ENCODE measurements at regions not wholly inside any gene's neighbourhood (a gene's known extent, or its start where the extent isn't known, plus 50 kb on each side); places are given as distances from the start of the nearest gene placed in this dataset.

DNA sequence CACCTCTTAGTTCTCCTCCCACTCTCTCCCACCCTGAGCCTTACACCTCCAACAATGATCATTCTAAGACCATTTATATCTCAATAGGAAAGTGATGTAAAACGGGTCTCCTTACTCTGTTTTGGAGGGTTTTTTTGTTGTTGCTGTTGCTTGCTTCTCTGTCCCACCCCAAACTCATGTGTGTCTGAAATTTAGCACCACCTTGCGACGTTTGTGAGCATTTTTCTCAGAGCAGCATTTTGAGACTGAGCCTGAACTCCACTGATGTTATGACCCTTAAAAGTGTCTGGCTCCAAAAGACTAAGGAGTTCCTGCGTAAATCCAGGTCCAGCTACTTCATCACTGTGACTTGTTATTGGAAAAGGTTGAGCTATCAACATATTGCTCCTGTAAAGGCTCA is 155.0 kb downstream of the DAD1 start:
- Histone ChIP-seq H3K36me3 (ENCODE audit: control insufficient read depth, low read depth, low read length) (no peaks in the 10 kb centered on the region), H3K9ac (ENCODE audit: low read length) (no peak overlapping the region), H3K4me1 (ENCODE audit: control insufficient read depth, low read depth, low read length) (no peaks in the 10 kb centered on the region), H3K27me3 (ENCODE audit: control insufficient read depth, insufficient read depth, low read length) (no peaks in the 10 kb centered on the region), H3K4me3 (ENCODE audit: low read length) (no peak overlapping the region), H3K9me3 (ENCODE audit: control insufficient read depth, low read depth, low read length) (no peaks in the 10 kb centered on the region), H3K27ac (ENCODE audit: low read length) (no peak overlapping the region)

GRCh38 chr14:22433069-22433468 is 156.0 kb downstream of the DAD1 start:
- H3K27ac ChIP-seq (ENCODE audit: low read length) = no peak overlapping the region
- no peaks in the 10 kb centered on the region for H3K36me3 ChIP-seq (ENCODE audit: control insufficient read depth, low read depth, low read length)
- H3K9me3 ChIP-seq (ENCODE audit: control insufficient read depth, low read depth, low read length) = no peaks in the 10 kb centered on the region
- no peak overlapping the region for H3K9ac ChIP-seq (ENCODE audit: low read length)
- H3K4me1 ChIP-seq (ENCODE audit: control insufficient read depth, low read depth, low read length) = no peaks in the 10 kb centered on the region
- H3K4me3 ChIP-seq (ENCODE audit: low read length) = no peak overlapping the region
- H3K27me3 ChIP-seq (ENCODE audit: control insufficient read depth, insufficient read depth, low read length) = no peaks in the 10 kb centered on the region

DNA sequence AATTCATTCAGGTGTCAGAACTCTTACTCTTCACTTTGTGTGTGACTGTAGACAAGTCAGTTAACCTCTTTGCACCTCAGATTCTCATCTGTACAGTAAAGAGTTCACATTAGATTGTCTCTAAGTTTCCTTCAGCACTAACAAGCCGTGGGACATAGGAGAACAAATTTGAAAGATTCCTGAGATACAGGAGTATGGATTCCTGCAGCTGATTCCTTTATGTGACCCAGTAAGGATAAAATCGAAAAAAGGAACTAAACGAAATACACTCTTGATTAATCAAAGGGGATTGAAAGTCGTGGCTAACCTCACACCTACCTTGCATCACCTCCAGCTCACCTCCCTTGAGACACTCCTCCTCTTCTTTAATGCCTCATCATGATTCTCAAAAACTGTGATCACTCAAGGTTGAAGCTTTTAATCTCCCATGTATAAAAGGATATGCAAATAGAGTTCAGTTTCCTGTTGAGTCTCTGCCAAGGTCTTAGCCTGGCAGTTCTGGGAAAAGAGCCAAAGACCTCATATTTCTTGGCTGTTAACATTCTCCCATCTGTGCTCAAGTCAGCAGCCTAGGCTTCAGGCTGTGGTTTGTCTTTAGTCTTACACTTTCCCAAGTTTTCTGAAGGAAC is 156.6 kb downstream of the DAD1 start:
- no peak overlapping the region for H3K4me3 ChIP-seq (ENCODE audit: low read length)
- no peaks in the 10 kb centered on the region for H3K36me3 ChIP-seq (ENCODE audit: control insufficient read depth, low read depth, low read length)
- no peaks in the 10 kb centered on the region for H3K9me3 ChIP-seq (ENCODE audit: control insufficient read depth, low read depth, low read length)
- no peak overlapping the region for H3K27ac ChIP-seq (ENCODE audit: low read length)
- no peak overlapping the region for H3K9ac ChIP-seq (ENCODE audit: low read length)
- H3K27me3 ChIP-seq (ENCODE audit: control insufficient read depth, insufficient read depth, low read length) = no peaks in the 10 kb centered on the region
- no peaks in the 10 kb centered on the region for H3K4me1 ChIP-seq (ENCODE audit: control insufficient read depth, low read depth, low read length)

- Histone ChIP-seq H3K36me3 (ENCODE audit: control insufficient read depth, low read depth, low read length) (no peaks in the 10 kb centered on the region), H3K27ac (ENCODE audit: low read length) (no peak overlapping the region), H3K4me1 (ENCODE audit: control insufficient read depth, low read depth, low read length) (no peaks in the 10 kb centered on the region), H3K9ac (ENCODE audit: low read length) (no peak overlapping the region), H3K9me3 (ENCODE audit: control insufficient read depth, low read depth, low read length) (no peaks in the 10 kb centered on the region), H3K4me3 (ENCODE audit: low read length) (no peak overlapping the region), H3K27me3 (ENCODE audit: control insufficient read depth, insufficient read depth, low read length) (no peaks in the 10 kb centered on the region)
Measured at GRCh38 chr14:22429546-22430294, 159.3 kb downstream of the DAD1 start.

DNA sequence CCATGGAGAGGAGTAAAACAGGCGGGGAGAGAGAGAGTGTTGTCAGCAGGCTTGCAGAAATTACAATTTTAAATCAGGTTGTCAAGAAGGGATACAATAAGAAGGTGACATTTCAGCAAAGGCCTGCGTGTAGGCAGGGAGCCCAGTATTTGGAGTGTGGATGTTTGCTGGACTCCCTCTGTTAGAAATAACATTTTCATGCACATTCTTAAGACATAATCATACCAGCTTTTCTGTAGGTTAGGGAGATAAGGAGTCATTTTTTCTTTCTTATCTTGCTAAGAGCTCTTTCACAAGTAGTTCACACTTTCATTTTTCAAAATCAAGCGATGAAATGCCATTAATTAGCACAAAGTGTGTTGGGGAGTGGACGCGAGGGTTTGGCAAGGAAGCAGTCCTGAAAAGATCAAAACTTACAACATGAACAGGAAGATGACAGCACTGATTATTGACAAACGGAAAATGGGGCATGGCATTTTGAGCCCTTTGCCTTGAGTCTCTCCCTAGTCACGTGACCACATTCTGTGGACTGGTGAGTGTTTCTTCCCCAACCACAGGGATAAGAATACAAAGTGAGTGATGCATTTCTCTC is 160.2 kb downstream of the DAD1 start:
- H3K4me3 ChIP-seq (ENCODE audit: low read length) = no peak overlapping the region
- H3K27ac ChIP-seq (ENCODE audit: low read length) = no peak overlapping the region
- no peaks in the 10 kb centered on the region for H3K9me3 ChIP-seq (ENCODE audit: control insufficient read depth, low read depth, low read length)
- no peak overlapping the region for H3K9ac ChIP-seq (ENCODE audit: low read length)
- no peaks in the 10 kb centered on the region for H3K27me3 ChIP-seq (ENCODE audit: control insufficient read depth, insufficient read depth, low read length)
- H3K36me3 ChIP-seq (ENCODE audit: control insufficient read depth, low read depth, low read length) = no peaks in the 10 kb centered on the region
- no peaks in the 10 kb centered on the region for H3K4me1 ChIP-seq (ENCODE audit: control insufficient read depth, low read depth, low read length)

DNA sequence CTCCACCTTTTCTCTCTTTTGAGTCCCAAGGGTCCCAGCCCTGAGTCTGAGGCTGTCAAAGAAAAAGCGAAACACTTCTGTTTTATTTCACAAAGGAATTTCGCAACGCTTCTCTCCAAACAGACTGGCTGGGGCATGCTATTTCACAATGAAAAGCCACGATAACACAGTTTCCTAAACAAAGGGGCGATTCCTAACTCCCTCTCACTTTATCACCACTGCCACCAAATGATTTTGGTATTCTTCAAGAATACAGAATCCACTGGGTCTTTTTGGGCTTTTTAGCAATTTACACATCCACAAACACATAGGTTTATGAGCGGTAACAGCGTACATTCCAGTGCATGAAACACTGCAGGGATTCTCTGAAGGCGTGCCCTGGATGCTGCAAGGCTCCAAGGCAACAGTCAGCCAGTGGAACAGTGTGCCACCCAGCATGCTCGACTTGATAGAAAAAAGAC is 161.2 kb downstream of the DAD1 start:
- Histone ChIP-seq H3K9ac (ENCODE audit: low read length) (no peak overlapping the region), H3K4me3 (ENCODE audit: low read length) (no peak overlapping the region), H3K9me3 (ENCODE audit: control insufficient read depth, low read depth, low read length) (no peaks in the 10 kb centered on the region), H3K27ac (ENCODE audit: low read length) (no peak overlapping the region), H3K27me3 (ENCODE audit: control insufficient read depth, insufficient read depth, low read length) (no peaks in the 10 kb centered on the region), H3K4me1 (ENCODE audit: control insufficient read depth, low read depth, low read length) (no peaks in the 10 kb centered on the region), H3K36me3 (ENCODE audit: control insufficient read depth, low read depth, low read length) (no peaks in the 10 kb centered on the region)

GRCh38 chr14:22426711-22427110 is 162.3 kb downstream of the DAD1 start:
- no peak overlapping the region for H3K4me3 ChIP-seq (ENCODE audit: low read length)
- H3K27ac ChIP-seq (ENCODE audit: low read length) = no peak overlapping the region
- no peak overlapping the region for H3K9ac ChIP-seq (ENCODE audit: low read length)
- no peaks in the 10 kb centered on the region for H3K27me3 ChIP-seq (ENCODE audit: control insufficient read depth, insufficient read depth, low read length)
- no peaks in the 10 kb centered on the region for H3K4me1 ChIP-seq (ENCODE audit: control insufficient read depth, low read depth, low read length)
- no peaks in the 10 kb centered on the region for H3K9me3 ChIP-seq (ENCODE audit: control insufficient read depth, low read depth, low read length)
- no peaks in the 10 kb centered on the region for H3K36me3 ChIP-seq (ENCODE audit: control insufficient read depth, low read depth, low read length)

DNA sequence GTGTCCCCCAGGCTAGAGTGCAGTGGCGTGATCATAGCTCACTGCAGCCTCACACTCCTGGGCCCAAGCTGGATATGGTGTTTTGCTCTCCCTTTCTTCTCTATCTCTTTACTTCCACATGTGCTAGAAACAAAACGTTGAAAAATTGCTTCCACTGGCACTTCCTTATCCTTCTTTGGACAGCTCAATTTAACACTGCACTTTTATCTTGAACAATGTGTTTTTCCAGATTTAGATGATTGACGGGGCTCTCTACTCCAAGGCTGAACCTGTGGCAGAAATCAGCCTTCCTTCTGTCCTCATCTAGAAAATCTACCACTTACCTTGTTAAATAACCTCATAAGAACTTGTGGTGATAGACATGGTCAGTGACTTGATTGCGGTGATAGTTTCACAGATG is 165.1 kb downstream of the DAD1 start:
- Histone ChIP-seq H3K27ac (ENCODE audit: low read length) (no peak overlapping the region), H3K4me3 (ENCODE audit: low read length) (no peak overlapping the region), H3K36me3 (ENCODE audit: control insufficient read depth, low read depth, low read length) (no peaks in the 10 kb centered on the region), H3K9me3 (ENCODE audit: control insufficient read depth, low read depth, low read length) (no peaks in the 10 kb centered on the region), H3K9ac (ENCODE audit: low read length) (no peak overlapping the region), H3K4me1 (ENCODE audit: control insufficient read depth, low read depth, low read length) (peaks cover 4% of the 10 kb centered on the region), H3K27me3 (ENCODE audit: control insufficient read depth, insufficient read depth, low read length) (no peaks in the 10 kb centered on the region)

- Histone ChIP-seq H3K27ac (ENCODE audit: low read length) (no peak overlapping the region), H3K9me3 (ENCODE audit: control insufficient read depth, low read depth, low read length) (no peaks in the 10 kb centered on the region), H3K4me1 (ENCODE audit: control insufficient read depth, low read depth, low read length) (peaks cover 4% of the 10 kb centered on the region), H3K9ac (ENCODE audit: low read length) (no peak overlapping the region), H3K36me3 (ENCODE audit: control insufficient read depth, low read depth, low read length) (no peaks in the 10 kb centered on the region), H3K27me3 (ENCODE audit: control insufficient read depth, insufficient read depth, low read length) (no peaks in the 10 kb centered on the region), H3K4me3 (ENCODE audit: low read length) (no peak overlapping the region)
Measured at GRCh38 chr14:22422238-22422637, 166.8 kb downstream of the DAD1 start.

- Histone ChIP-seq H3K36me3 (ENCODE audit: control insufficient read depth, low read depth, low read length) (no peaks in the 10 kb centered on the region), H3K27me3 (ENCODE audit: control insufficient read depth, insufficient read depth, low read length) (no peaks in the 10 kb centered on the region), H3K9ac (ENCODE audit: low read length) (no peak overlapping the region), H3K4me1 (ENCODE audit: control insufficient read depth, low read depth, low read length) (peaks cover 4% of the 10 kb centered on the region), H3K9me3 (ENCODE audit: control insufficient read depth, low read depth, low read length) (no peaks in the 10 kb centered on the region), H3K4me3 (ENCODE audit: low read length) (no peak overlapping the region), H3K27ac (ENCODE audit: low read length) (no peak overlapping the region)
Measured at GRCh38 chr14:22420598-22421186, 168.3 kb downstream of the DAD1 start.

GRCh38 chr14:22419620-22420019 is 169.4 kb downstream of the DAD1 start:
- no peaks in the 10 kb centered on the region for H3K36me3 ChIP-seq (ENCODE audit: control insufficient read depth, low read depth, low read length)
- H3K4me3 ChIP-seq (ENCODE audit: low read length) = no peak overlapping the region
- H3K27ac ChIP-seq (ENCODE audit: low read length) = no peak overlapping the region
- no peaks in the 10 kb centered on the region for H3K9me3 ChIP-seq (ENCODE audit: control insufficient read depth, low read depth, low read length)
- peaks cover 4% of the 10 kb centered on the region for H3K4me1 ChIP-seq (ENCODE audit: control insufficient read depth, low read depth, low read length)
- no peak overlapping the region for H3K9ac ChIP-seq (ENCODE audit: low read length)
- no peaks in the 10 kb centered on the region for H3K27me3 ChIP-seq (ENCODE audit: control insufficient read depth, insufficient read depth, low read length)

Measured in iPS-18a (cell line).